Keratinocyte (primary cell): ENCODE measurements at regions not wholly inside any gene's neighbourhood (a gene's known extent, or its start where the extent isn't known, plus 50 kb on each side); places are given as distances from the start of the nearest gene placed in this dataset.

Source experiments
- EZH2 ChIP-seq: IDR thresholded peaks from one replicate; pipeline ENCODE4 v1.6.1; 2012; ENCODE audit warnings: inconsistent platforms, mild to moderate bottlenecking, low read length, moderate library complexity
- TF ChIP-seq, protein P1 (sequence below), 3 experiments: IDR thresholded peaks in 1 of 3; conservative IDR thresholded peaks in 1 of 3; optimal IDR thresholded peaks in 1 of 3; 2 replicates in 2 of 3; 3 replicates in 1 of 3; pipeline versions ENCODE3 to v1.5.1; 2011; ENCODE audit warnings: low read length in 3 of 3, mild to moderate bottlenecking in 3 of 3, moderate library complexity in 2 of 3, control low read depth in 1 of 3, inconsistent platforms in 1 of 3; ENCODE audit not compliant: insufficient read depth in 2 of 3; ENCODE audit errors: extremely low read depth in 1 of 3

DNA sequence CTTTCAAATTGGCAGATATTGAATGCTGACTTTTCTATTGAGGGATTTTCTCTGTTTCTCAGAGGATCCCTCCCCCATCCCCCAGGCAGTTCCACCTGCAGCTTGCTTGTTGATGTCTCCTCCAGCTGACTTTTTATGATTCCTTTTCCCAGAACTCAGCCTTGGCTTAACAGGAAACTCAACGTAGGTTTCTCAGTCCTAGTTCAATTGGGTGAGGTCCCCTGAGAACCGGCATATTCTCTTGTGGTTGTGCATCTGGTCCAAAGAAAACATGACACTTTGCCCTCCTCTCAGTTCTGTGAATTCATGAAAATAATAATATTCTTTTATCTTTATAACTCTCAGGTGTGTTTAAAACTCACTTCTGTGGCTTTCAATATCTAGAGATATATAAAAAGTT, 1222.1 kb downstream of the OTOL1 start:
- TF ChIP-seq, protein P1, sequence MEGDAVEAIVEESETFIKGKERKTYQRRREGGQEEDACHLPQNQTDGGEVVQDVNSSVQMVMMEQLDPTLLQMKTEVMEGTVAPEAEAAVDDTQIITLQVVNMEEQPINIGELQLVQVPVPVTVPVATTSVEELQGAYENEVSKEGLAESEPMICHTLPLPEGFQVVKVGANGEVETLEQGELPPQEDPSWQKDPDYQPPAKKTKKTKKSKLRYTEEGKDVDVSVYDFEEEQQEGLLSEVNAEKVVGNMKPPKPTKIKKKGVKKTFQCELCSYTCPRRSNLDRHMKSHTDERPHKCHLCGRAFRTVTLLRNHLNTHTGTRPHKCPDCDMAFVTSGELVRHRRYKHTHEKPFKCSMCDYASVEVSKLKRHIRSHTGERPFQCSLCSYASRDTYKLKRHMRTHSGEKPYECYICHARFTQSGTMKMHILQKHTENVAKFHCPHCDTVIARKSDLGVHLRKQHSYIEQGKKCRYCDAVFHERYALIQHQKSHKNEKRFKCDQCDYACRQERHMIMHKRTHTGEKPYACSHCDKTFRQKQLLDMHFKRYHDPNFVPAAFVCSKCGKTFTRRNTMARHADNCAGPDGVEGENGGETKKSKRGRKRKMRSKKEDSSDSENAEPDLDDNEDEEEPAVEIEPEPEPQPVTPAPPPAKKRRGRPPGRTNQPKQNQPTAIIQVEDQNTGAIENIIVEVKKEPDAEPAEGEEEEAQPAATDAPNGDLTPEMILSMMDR (optimal IDR thresholded peaks at IDR 0.05 in 1 of 3, IDR thresholded peaks at IDR 0.05 in 1 of 3, conservative IDR thresholded peaks at IDR 0.05 in 1 of 3; ENCODE audit: extremely low read depth in 1 of 3, insufficient read depth in 2 of 3, low read length in 3 of 3): no peak
- no peak for TF ChIP-seq EZH2
